ENCODE measurements at regions not wholly inside any gene's neighbourhood (a gene's known extent, or its start where the extent isn't known, plus 50 kb on each side); places are given as distances from the start of the nearest gene placed in this dataset.

- Histone ChIP-seq H3K23ac (ENCODE audit: low read depth, low read length) (no peak overlapping the region), H2AFZ (replicated peaks; ENCODE audit: low read length, poor library complexity) (no peak overlapping the region), H3K4me1 (ENCODE audit: control insufficient read depth, insufficient read depth, low read length) (no peaks in the 10 kb centered on the region), H3K4ac (ENCODE audit: low read depth, low read length) (no peak overlapping the region), H3K27me3 (ENCODE audit: control insufficient read depth, insufficient read depth, low read length) (no peaks in the 10 kb centered on the region), H2BK5ac (ENCODE audit: low read depth, low read length, poor library complexity, severe bottlenecking) (no peak overlapping the region), H4K8ac (ENCODE audit: low read depth in 2 of 2, low read length in 2 of 2) (no peak overlapping the region), H2BK15ac (ENCODE audit: low read depth, low read length) (no peak overlapping the region), H3K27ac (ENCODE audit: insufficient read depth, low read length) (no peak overlapping the region), H3K4me2 (ENCODE audit: low read depth, low read length) (no peak overlapping the region), H4K5ac (ENCODE audit: low read depth, low read length) (no peak overlapping the region), H4K91ac (ENCODE audit: insufficient read depth, low read depth, low read length) (no peak overlapping the region), H2AK9ac (replicated peaks; ENCODE audit: low read depth, low read length, poor library complexity) (no peak overlapping the region), H3K4me3 (ENCODE audit: insufficient read depth, low read depth, low read length) (no peak overlapping the region), H3K79me1 (ENCODE audit: low read depth in 1 of 2, low read length in 2 of 2) (no peaks in the 10 kb centered on the region), H3K36me3 (ENCODE audit: control insufficient read depth, insufficient read depth, low read length) (no peaks in the 10 kb centered on the region), H2AK5ac (ENCODE audit: low read depth, low read length) (no peak overlapping the region), H3K9me3 (ENCODE audit: control insufficient read depth, insufficient read depth, low read length) (peaks cover 12% of the 10 kb centered on the region; the same call in 1 of the 2 replicates), H3K56ac (ENCODE audit: extremely low read depth, insufficient read depth, low read length) (no peak overlapping the region), H3K9ac (ENCODE audit: low read depth, low read length) (no peak overlapping the region), H3K14ac (replicated peaks; ENCODE audit: low read depth, low read length) (no peak overlapping the region), H3K9me1 (ENCODE audit: insufficient read depth, low read length) (no peaks in the 10 kb centered on the region), H2BK120ac (ENCODE audit: low read depth, low read length) (no peak overlapping the region), H4K20me1 (ENCODE audit: insufficient read depth, low read length) (no peaks in the 10 kb centered on the region), H3K18ac (ENCODE audit: low read depth, low read length) (no peak overlapping the region), H2BK20ac (ENCODE audit: low read depth, low read length) (no peak overlapping the region)
- ChIA-PET CTCF (no interaction called here), POLR2A (ENCODE audit: unreplicated experiment) (no interaction called here)
- dilution Hi-C loops (cut with HindIII; ENCODE audit: low sequenced_read_pairs, unreplicated experiment), result no loop called here
- WGBS, 2 experiments (ENCODE audit: extremely low coverage in 2 of 2, insufficient read length in 1 of 2), result 73% methylated on average over 4 of the region's 28 CpGs; no CpG with 5 or more reads in 1 of the 2 experiments
- TF ChIP-seq POLR2A (IDR thresholded peaks at IDR 0.05; ENCODE audit: low read depth, low read length) (no peak), FOS (IDR thresholded peaks at IDR 0.05; ENCODE audit: low read depth, low read length) (no peak), USF2 (IDR thresholded peaks at IDR 0.05; ENCODE audit: low read depth, low read length) (no peak), MXI1 (IDR thresholded peaks at IDR 0.05; ENCODE audit: borderline replicate concordance, low read depth, low read length) (no peak), RAD21 (IDR thresholded peaks at IDR 0.05; ENCODE audit: low read length) (no peak), CEBPB (IDR thresholded peaks at IDR 0.05; ENCODE audit: low read depth, low read length) (no peak), CTCF (conservative IDR thresholded peaks at IDR 0.05; ENCODE audit: low read depth, low read length) (no peak), RCOR1 (IDR thresholded peaks at IDR 0.05; ENCODE audit: insufficient replicate concordance, low read length) (no peak), NFE2L2 (IDR thresholded peaks at IDR 0.05; ENCODE audit: low read depth, low read length) (no peak), BHLHE40 (IDR thresholded peaks at IDR 0.05; ENCODE audit: low read depth, low read length) (no peak), CHD1 (IDR thresholded peaks at IDR 0.05; ENCODE audit: low read depth, low read length) (no peak), MAZ (IDR thresholded peaks at IDR 0.05; ENCODE audit: borderline replicate concordance, low read depth, low read length) (no peak), MAFK (IDR thresholded peaks at IDR 0.05; ENCODE audit: low read depth, low read length) (no peak), RFX5 (IDR thresholded peaks at IDR 0.05; ENCODE audit: low read depth, low read length) (no peak), SMC3 (IDR thresholded peaks at IDR 0.05; ENCODE audit: low read depth, low read length) (no peak)
- TF ChIP-seq, protein P1, sequence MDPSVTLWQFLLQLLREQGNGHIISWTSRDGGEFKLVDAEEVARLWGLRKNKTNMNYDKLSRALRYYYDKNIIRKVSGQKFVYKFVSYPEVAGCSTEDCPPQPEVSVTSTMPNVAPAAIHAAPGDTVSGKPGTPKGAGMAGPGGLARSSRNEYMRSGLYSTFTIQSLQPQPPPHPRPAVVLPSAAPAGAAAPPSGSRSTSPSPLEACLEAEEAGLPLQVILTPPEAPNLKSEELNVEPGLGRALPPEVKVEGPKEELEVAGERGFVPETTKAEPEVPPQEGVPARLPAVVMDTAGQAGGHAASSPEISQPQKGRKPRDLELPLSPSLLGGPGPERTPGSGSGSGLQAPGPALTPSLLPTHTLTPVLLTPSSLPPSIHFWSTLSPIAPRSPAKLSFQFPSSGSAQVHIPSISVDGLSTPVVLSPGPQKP (IDR thresholded peaks at IDR 0.05; ENCODE audit: borderline replicate concordance, low read depth, low read length), result no peak
- intact Hi-C loops (cut with micrococcal nuclease), result no loop called here
- DNase-seq (no peak), ATAC-seq (ENCODE audit: low read depth) (no peak)
- no TSS peak for BruUV-seq (replicated peaks)
- in situ Hi-C loops (cut with MboI; ENCODE audit: low sequenced_read_pairs), result no loop called here
Observed at GRCh38 chr6:168232989-168233874, 86.3 kb downstream of the DACT2 start.

All from IMR-90 (cell line).